Panc1 (cell line): ENCODE measurements at regions not wholly inside any gene's neighbourhood (a gene's known extent, or its start where the extent isn't known, plus 50 kb on each side); places are given as distances from the start of the nearest gene placed in this dataset.

Source experiments
- ATAC-seq: fragments of 200-7000 bp; cut with Tn5 transposase; 2 replicates; pipeline ENCODE4 v1.9.1; 2020; ENCODE audit warnings: mild to moderate bottlenecking, moderate library complexity
- BruUV-seq: library from RNA; stranded (reverse); fragments of 400-500 nt; replicated peaks from 2 replicates; lab custom pipeline; 2021; lab: Mats Ljungman, UMichigan
- CTCF ChIA-PET: fragments of 300-600 bp; sonication (Branson Sonifier 250); formaldehyde crosslinking; loops from one replicate; lab custom pipeline; 2022; ENCODE audit warnings: antibody characterized with exemption; lab: Charles Lee
- POLR2A ChIA-PET: fragments of 300-600 bp; sonication (Branson Sonifier 250); formaldehyde crosslinking; loops from one replicate; lab custom pipeline; 2022; ENCODE audit warnings: antibody characterized with exemption; lab: Charles Lee
- DNase-seq: peaks from one replicate; pipeline ENCODE4 v3.0.0-alpha.2; 2010; ENCODE audit warnings: low read depth, low spot score
- H3K27ac ChIP-seq: 2 replicates; pipeline ENCODE4 v1.5.1; 2011; ENCODE audit warnings: mild to moderate bottlenecking, low read length, inconsistent platforms
- H3K27me3 ChIP-seq: fragments of 200-500 bp; sonication (Bioruptor generic); 2 replicates; pipeline ENCODE4 v1.6.0; 2014; ENCODE audit warnings: low read length, inconsistent platforms; ENCODE audit not compliant: control insufficient read depth, insufficient read depth
- H3K36me3 ChIP-seq: fragments of 200-500 bp; sonication (Bioruptor generic); 2 replicates; pipeline ENCODE4 v1.5.1; 2014; ENCODE audit warnings: inconsistent platforms, mild to moderate bottlenecking, low read length, moderate library complexity; ENCODE audit not compliant: control insufficient read depth, insufficient read depth
- H3K4me1 ChIP-seq: 2 replicates; pipeline ENCODE4 v1.5.1; 2011; ENCODE audit warnings: inconsistent platforms, mild to moderate bottlenecking, low read length, moderate library complexity; ENCODE audit not compliant: control insufficient read depth, insufficient read depth
- H3K4me3 ChIP-seq, 2 experiments: 2 replicates each; pipeline ENCODE4 v1.5.1; 2011 to 2012; ENCODE audit warnings: low read depth in 2 of 2, low read length in 2 of 2, mild to moderate bottlenecking in 2 of 2, inconsistent platforms in 1 of 2, moderate library complexity in 1 of 2
- H3K9me3 ChIP-seq: fragments of 200-500 bp; sonication (Bioruptor generic); 2 replicates; pipeline ENCODE4 v1.5.1; 2014; ENCODE audit warnings: low read depth, mild to moderate bottlenecking, inconsistent platforms, low read length, moderate library complexity; ENCODE audit not compliant: control insufficient read depth, insufficient read depth
- POLR2AphosphoS5 ChIP-seq: IDR thresholded peaks from 2 replicates; pipeline ENCODE4 v1.6.1; 2012; ENCODE audit warnings: mild to moderate bottlenecking, low read depth, low read length, moderate library complexity
- SIN3A ChIP-seq: IDR thresholded peaks from 2 replicates; pipeline ENCODE4 v1.6.1; 2012; ENCODE audit warnings: low read depth, mild to moderate bottlenecking, low read length, moderate library complexity, borderline replicate concordance; ENCODE audit not compliant: insufficient read depth
- TCF7L2 ChIP-seq: IDR thresholded peaks from 2 replicates; pipeline ENCODE4 v1.6.1; 2011; ENCODE audit warnings: mild to moderate bottlenecking, low read depth, low read length, inconsistent platforms
- in situ Hi-C: cut with HindIII; loops from 2 replicates; pipeline ENCODE4 v1.10.0; 2016; ENCODE audit warnings: low sequenced_read_pairs, low pct_unique_long_range_greater_than_20kb
- intact Hi-C: fragments of 100-400 bp; cut with micrococcal nuclease; formaldehyde crosslinking; loops from one replicate; pipeline ENCODE4 v1.10.0; 2022; ENCODE audit not compliant: unreplicated experiment
- TF ChIP-seq, protein P1 (sequence below): fragments of 450-650 bp; IDR thresholded peaks from 2 replicates; pipeline ENCODE4 v1.5.1; 2017; ENCODE audit warnings: mild to moderate bottlenecking
- TF ChIP-seq, protein P2 (sequence below), 2 experiments: IDR thresholded peaks; 2 replicates each; pipeline ENCODE4 v1.6.1; 2011 to 2012; ENCODE audit warnings: low read depth in 2 of 2, control low read depth in 1 of 2, low read length in 1 of 2, mild to moderate bottlenecking in 1 of 2, moderate library complexity in 1 of 2; ENCODE audit not compliant: insufficient read depth in 1 of 2

DNA sequence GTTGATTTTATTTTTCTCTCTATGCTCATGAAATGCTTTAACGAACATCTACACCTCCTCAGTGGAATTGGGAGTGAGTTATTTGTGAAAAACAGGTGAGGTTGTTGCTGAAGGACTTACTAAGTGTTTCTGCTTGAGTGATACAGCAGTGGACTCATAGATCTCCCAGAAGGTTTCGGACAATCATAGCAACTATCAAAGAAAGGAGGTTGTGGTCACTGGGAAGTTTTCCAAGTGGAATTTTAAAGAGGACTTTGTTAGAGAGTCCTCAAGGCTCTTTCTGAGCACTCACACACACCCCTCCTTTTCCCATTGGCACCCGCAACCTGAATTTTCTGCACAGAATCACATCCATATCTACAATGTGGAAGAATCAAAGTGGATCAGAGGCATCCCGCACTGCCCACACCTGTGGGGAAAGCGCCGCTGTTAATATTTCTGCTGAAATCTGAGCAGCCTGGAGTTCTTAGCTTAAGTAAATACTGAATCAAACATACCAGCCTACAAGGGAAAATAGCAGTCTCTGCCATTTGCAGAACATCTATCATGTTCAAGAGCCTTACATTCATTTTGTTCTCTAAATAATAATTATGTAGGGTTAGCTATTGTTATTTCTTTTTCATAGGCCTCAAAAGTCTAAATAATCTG lies 719.4 kb downstream of the DIAPH3 start:
- in situ Hi-C loops (no loop called here), intact Hi-C loops (no loop called here)
- CTCF ChIA-PET, result no interaction called here
- Histone ChIP-seq H3K27ac (no peak overlapping the region), H3K4me3 (no peak overlapping the region), H3K9me3 (no peaks in the 10 kb centered on the region), H3K36me3 (no peaks in the 10 kb centered on the region), H3K27me3 (no peaks in the 10 kb centered on the region), H3K4me1 (no peaks in the 10 kb centered on the region)
- BruUV-seq, result no TSS peak
- TF ChIP-seq POLR2AphosphoS5, result no peak
- TF ChIP-seq, protein P1, sequence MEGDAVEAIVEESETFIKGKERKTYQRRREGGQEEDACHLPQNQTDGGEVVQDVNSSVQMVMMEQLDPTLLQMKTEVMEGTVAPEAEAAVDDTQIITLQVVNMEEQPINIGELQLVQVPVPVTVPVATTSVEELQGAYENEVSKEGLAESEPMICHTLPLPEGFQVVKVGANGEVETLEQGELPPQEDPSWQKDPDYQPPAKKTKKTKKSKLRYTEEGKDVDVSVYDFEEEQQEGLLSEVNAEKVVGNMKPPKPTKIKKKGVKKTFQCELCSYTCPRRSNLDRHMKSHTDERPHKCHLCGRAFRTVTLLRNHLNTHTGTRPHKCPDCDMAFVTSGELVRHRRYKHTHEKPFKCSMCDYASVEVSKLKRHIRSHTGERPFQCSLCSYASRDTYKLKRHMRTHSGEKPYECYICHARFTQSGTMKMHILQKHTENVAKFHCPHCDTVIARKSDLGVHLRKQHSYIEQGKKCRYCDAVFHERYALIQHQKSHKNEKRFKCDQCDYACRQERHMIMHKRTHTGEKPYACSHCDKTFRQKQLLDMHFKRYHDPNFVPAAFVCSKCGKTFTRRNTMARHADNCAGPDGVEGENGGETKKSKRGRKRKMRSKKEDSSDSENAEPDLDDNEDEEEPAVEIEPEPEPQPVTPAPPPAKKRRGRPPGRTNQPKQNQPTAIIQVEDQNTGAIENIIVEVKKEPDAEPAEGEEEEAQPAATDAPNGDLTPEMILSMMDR, result no peak
- TF ChIP-seq, protein P2, sequence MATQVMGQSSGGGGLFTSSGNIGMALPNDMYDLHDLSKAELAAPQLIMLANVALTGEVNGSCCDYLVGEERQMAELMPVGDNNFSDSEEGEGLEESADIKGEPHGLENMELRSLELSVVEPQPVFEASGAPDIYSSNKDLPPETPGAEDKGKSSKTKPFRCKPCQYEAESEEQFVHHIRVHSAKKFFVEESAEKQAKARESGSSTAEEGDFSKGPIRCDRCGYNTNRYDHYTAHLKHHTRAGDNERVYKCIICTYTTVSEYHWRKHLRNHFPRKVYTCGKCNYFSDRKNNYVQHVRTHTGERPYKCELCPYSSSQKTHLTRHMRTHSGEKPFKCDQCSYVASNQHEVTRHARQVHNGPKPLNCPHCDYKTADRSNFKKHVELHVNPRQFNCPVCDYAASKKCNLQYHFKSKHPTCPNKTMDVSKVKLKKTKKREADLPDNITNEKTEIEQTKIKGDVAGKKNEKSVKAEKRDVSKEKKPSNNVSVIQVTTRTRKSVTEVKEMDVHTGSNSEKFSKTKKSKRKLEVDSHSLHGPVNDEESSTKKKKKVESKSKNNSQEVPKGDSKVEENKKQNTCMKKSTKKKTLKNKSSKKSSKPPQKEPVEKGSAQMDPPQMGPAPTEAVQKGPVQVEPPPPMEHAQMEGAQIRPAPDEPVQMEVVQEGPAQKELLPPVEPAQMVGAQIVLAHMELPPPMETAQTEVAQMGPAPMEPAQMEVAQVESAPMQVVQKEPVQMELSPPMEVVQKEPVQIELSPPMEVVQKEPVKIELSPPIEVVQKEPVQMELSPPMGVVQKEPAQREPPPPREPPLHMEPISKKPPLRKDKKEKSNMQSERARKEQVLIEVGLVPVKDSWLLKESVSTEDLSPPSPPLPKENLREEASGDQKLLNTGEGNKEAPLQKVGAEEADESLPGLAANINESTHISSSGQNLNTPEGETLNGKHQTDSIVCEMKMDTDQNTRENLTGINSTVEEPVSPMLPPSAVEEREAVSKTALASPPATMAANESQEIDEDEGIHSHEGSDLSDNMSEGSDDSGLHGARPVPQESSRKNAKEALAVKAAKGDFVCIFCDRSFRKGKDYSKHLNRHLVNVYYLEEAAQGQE (IDR thresholded peaks at IDR 0.05; ENCODE audit: insufficient read depth in 1 of 2, low read depth in 2 of 2, low read length in 1 of 2), result no peak
- no peak for TF ChIP-seq TCF7L2
- no peak for TF ChIP-seq SIN3A
- POLR2A ChIA-PET, result no interaction called here
- DNase-seq (no peak), ATAC-seq (no peak)

DNA sequence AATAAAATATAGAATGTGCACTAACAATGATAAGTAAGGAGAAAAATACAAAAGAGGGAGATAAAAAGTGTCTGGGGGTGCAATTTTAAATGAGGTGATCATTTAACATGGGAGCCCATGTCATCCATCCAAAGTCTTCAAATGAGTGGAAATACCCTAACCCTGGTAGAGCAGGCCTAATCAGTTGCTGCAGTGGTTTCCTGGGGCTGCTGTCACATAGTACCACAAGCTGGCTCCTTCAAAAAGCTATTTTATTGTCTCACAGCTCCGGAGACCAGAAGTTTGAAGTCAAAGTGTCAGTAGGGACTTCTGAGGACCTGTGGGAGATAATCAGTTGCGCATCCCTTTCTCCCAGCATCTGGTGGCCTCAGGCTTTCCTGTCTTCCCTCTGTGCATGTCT lies 717.9 kb downstream of the DIAPH3 start:
- Histone ChIP-seq H3K27ac (no peak overlapping the region), H3K36me3 (no peaks in the 10 kb centered on the region), H3K9me3 (no peaks in the 10 kb centered on the region), H3K4me1 (no peaks in the 10 kb centered on the region), H3K27me3 (no peaks in the 10 kb centered on the region), H3K4me3 (no peak overlapping the region)
- DNase-seq (no peak), ATAC-seq (no peak)
- TF ChIP-seq, protein P1, result no peak
- TF ChIP-seq TCF7L2, result no peak
- TF ChIP-seq, protein P2 (IDR thresholded peaks at IDR 0.05; ENCODE audit: insufficient read depth in 1 of 2, low read depth in 2 of 2, low read length in 1 of 2), result no peak
- TF ChIP-seq POLR2AphosphoS5, result no peak
- no peak for TF ChIP-seq SIN3A
- in situ Hi-C loops (no loop called here), intact Hi-C loops (no loop called here)
- POLR2A ChIA-PET, result no interaction called here
- no TSS peak for BruUV-seq
- CTCF ChIA-PET, result no interaction called here
